Suprapubic skin (tissue), 3 donors: ENCODE measurements at regions not wholly inside any gene's neighbourhood (a gene's known extent, or its start where the extent isn't known, plus 50 kb on each side); places are given as distances from the start of the nearest gene placed in this dataset.

Experiments used
- EP300 ChIP-seq: sonication (generic); formaldehyde crosslinking; IDR thresholded peaks from one replicate; pipeline ENCODE4 v1.6.1; 2017; ENCODE audit warnings: antibody characterized with exemption
- POLR2A ChIP-seq, 2 donors: fragments of 450-650 bp; IDR thresholded peaks; one replicate each; pipeline ENCODE4 v1.6.1; 2017; ENCODE audit warnings: antibody characterized with exemption in 2 of 2, mild to moderate bottlenecking in 2 of 2, moderate library complexity in 2 of 2
- TF ChIP-seq, protein P1 (sequence below), 2 donors: fragments of 200-600 bp in 1 of 2; fragments of 450-650 bp in 1 of 2; sonication (generic) in 1 of 2; IDR thresholded peaks; one replicate each; pipeline ENCODE4 v1.5.1; 2016 to 2019; ENCODE audit warnings: antibody characterized with exemption in 2 of 2, mild to moderate bottlenecking in 1 of 2, moderate library complexity in 1 of 2

DNA sequence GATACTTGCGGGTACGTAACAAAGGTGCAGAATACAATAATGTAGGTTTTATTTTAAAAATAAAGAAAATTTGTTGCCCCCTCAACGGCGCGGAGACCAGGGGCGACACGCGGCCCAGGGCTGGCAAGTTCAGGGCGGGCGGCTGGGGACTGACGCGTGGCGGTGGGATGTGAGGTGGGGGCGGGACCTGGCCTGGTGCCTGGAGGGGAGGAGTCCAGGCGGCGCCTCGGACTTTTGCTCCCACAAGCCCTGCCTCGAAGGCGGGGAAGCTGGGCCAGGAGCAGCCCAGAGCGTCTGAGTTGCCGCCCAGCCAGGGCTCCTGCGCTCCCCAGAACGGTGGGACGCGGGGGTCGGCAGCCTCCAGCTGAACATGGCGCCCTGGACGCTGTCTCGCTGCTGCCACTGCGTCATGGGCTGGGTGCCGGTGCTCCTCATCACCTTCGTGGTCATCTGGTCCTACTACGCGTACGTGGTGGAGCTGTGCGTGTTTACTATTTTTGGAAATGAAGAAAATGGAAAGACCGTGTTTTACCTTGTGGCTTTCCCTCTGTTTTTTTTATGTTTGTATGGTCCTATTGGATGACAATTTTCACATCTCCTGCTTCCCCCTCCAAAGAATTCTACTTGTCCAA lies 1122.8 kb upstream of the ATXN8OS start:
- TF ChIP-seq POLR2A (IDR thresholded peaks at IDR 0.05) (no peak), EP300 (no peak)
- TF ChIP-seq, protein P1, sequence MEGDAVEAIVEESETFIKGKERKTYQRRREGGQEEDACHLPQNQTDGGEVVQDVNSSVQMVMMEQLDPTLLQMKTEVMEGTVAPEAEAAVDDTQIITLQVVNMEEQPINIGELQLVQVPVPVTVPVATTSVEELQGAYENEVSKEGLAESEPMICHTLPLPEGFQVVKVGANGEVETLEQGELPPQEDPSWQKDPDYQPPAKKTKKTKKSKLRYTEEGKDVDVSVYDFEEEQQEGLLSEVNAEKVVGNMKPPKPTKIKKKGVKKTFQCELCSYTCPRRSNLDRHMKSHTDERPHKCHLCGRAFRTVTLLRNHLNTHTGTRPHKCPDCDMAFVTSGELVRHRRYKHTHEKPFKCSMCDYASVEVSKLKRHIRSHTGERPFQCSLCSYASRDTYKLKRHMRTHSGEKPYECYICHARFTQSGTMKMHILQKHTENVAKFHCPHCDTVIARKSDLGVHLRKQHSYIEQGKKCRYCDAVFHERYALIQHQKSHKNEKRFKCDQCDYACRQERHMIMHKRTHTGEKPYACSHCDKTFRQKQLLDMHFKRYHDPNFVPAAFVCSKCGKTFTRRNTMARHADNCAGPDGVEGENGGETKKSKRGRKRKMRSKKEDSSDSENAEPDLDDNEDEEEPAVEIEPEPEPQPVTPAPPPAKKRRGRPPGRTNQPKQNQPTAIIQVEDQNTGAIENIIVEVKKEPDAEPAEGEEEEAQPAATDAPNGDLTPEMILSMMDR (IDR thresholded peaks at IDR 0.05): no peak
